LHCN-M2 (cell line): ENCODE measurements at regions not wholly inside any gene's neighbourhood (a gene's known extent, or its start where the extent isn't known, plus 50 kb on each side); places are given as distances from the start of the nearest gene placed in this dataset.

Source experiments
- DNase-seq: peaks from one replicate; pipeline ENCODE4 v3.0.0-alpha.2; 2012; ENCODE audit warnings: low read depth

- DNase-seq = peak; percentile 94
Observed at GRCh38 chr2:157056200-157056676, 201.3 kb upstream of the GALNT5 start.

GRCh38 chr2:157058161-157058560 is 199.3 kb upstream of the GALNT5 start:
- DNase-seq = no peak

- DNase-seq = no peak
Observed at GRCh38 chr2:157059036-157059435, 198.5 kb upstream of the GALNT5 start.

- peak; percentile 24 for DNase-seq
Observed at GRCh38 chr2:157061799-157062198, 195.7 kb upstream of the GALNT5 start.

GRCh38 chr2:157067562-157067961 is 189.9 kb upstream of the GALNT5 start:
- no peak for DNase-seq

GRCh38 chr2:157068237-157068636 is 189.3 kb upstream of the GALNT5 start:
- no peak for DNase-seq

- no peak for DNase-seq
Observed at GRCh38 chr2:157075924-157076323, 181.6 kb upstream of the GALNT5 start.

- DNase-seq = no peak
Observed at GRCh38 chr2:157076526-157077161, 180.9 kb upstream of the GALNT5 start.

GRCh38 chr2:157077753-157078350 is 179.7 kb upstream of the GALNT5 start:
- no peak for DNase-seq

GRCh38 chr2:157082950-157083349 is 174.6 kb upstream of the GALNT5 start:
- DNase-seq = no peak

GRCh38 chr2:157085522-157085921 is 172.0 kb upstream of the GALNT5 start:
- DNase-seq = no peak

- DNase-seq = no peak
Observed at GRCh38 chr2:157087373-157088002, 170.0 kb upstream of the GALNT5 start.

- no peak for DNase-seq
Observed at GRCh38 chr2:157093666-157094065, 163.8 kb upstream of the GALNT5 start.

GRCh38 chr2:157105372-157105771 is 152.1 kb upstream of the GALNT5 start:
- DNase-seq = no peak

GRCh38 chr2:157106950-157107349 is 150.6 kb upstream of the GALNT5 start:
- DNase-seq = no peak

GRCh38 chr2:157107460-157107859 is 150.0 kb upstream of the GALNT5 start:
- no peak for DNase-seq

- DNase-seq = peak; percentile 69
Observed at GRCh38 chr2:157107877-157108276, 149.6 kb upstream of the GALNT5 start.

- DNase-seq = no peak
Observed at GRCh38 chr2:157122776-157123175, 134.7 kb upstream of the GALNT5 start.

GRCh38 chr2:157124731-157125130 is 132.8 kb upstream of the GALNT5 start:
- no peak for DNase-seq

- no peak for DNase-seq
Observed at GRCh38 chr2:157125685-157126084, 131.8 kb upstream of the GALNT5 start.

GRCh38 chr2:157127249-157128012 is 130.1 kb upstream of the GALNT5 start:
- DNase-seq = no peak

- DNase-seq = no peak
Observed at GRCh38 chr2:157143901-157144300, 113.6 kb upstream of the GALNT5 start.
